HG03565 (cell line): ENCODE measurements at regions not wholly inside any gene's neighbourhood (a gene's known extent, or its start where the extent isn't known, plus 50 kb on each side); places are given as distances from the start of the nearest gene placed in this dataset.
"Not testable (repeated sequence)": the region's sequence is repeated elsewhere in the genome, so short reads cannot be mapped to it uniquely, and the experiment has no call there.

Source experiments
- ATAC-seq: cut with Tn5 transposase; IDR thresholded peaks from one replicate; pipeline ENCODE4 v1.9.1; 2021; ENCODE audit warnings: mild to moderate bottlenecking, moderate library complexity; ENCODE audit not compliant: unreplicated experiment

DNA sequence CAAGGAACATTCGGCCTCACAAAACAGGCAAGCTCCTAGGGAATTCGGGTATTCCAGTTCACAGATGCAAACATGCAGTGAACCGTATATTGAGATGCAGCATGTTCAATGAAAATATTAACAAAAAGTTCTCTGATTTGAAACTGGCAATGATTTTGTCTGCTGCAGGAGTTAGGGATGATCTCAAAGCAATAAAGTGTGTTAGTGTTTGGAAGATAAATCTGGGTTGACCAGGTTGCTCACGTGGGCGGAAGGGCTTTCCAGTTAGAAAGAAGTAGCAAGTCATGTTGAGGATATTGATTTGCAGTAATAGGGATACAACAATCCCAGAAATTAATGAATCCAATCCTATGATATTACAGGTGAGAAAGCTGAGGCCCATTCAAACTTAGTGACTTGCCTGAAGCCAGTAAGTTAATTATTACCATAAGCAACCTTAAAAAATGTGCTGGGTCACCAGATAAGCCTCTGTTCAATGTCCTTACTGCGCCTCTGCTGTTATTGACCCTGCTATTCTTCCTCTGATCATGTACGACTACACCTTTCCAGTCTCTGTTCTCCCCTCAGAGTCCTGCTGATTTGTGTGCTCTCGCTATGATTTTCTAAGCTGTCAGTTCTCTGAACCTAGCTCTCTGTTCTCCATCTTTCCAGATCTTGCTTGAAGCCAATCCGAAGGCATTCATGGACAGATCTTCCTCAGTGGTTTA lies 370.8 kb downstream of the DSEL start:
- ATAC-seq, result no peak

GRCh38 chr18:67144329-67144728 lies 372.2 kb downstream of the DSEL start:
- ATAC-seq, result no peak

GRCh38 chr18:67143028-67143427 lies 373.5 kb downstream of the DSEL start:
- no peak for ATAC-seq

DNA sequence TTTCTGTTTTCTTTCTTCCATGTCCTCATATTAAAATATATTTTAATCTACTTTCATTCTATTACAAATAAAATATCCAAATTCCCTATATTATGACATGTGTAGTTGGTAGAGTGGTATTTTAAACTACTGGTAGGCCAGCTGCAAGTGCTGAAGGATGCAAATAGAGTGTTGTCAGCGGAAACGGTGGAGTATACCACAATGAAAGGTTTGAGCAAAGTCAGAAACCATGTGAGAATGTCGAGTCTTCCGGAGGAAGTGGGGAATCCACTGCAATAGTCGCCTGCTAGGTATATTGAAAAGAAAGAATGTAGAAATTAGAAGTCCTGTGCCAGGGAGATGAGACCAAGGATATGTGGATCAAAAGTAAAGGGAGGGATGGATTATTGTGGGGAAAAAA lies 373.9 kb downstream of the DSEL start:
- ATAC-seq, result no peak

DNA sequence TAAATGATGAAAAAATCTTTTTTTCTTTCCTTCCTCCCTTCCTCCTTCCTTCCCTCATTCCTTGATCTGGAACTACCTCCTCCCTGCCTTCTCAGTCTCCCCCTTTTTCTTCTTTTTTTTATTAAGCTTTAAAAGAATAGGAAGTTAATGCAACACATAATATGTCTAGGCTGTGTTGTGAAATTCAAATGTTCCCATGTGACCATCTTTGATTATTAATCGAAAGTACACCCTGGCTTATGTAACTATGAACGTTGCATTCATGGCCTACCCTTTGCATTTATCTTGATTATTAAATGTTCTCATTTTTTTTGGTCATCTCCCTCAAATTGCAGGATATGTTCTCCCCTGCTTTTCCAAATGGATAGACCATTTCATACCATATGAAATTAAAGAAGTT lies 376.0 kb downstream of the DSEL start:
- no peak for ATAC-seq

DNA sequence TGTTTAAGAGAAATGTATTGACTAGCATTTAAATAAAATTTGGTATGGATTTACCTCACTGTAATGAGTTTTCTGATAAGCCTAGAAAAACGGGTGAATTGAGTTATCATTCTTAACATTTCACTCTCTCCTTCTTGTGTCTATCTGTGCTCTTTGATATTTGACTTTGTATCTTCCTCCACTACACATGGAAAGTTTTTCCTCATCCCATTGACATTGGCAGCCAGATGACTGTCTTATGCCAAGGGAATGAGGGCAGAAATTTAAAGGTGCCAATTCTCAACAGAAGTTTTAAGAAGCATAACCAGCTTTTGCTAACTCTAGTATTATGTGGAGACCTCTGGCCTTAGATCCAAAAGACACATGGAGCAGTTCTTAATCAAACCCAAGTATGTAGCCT lies 376.6 kb downstream of the DSEL start:
- ATAC-seq, result no peak

DNA sequence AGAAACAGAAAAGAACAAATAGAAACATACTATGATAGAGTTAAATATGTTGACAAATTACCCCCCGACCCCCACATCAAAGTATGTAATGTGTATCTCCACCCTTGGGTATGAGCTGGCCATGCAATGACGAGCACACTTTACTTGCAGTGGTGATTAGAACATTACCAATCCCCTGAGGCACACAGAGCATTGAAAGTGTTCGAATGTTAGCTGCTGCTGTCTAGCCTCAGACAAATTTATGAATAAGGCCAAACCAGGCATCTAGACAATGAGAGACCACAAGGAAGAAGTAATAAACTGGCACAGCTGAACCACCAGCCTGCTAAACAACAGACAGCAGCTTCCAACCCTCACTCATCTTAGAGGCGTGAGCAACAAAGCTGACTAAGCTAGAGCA lies 380.5 kb downstream of the DSEL start:
- no peak for ATAC-seq

DNA sequence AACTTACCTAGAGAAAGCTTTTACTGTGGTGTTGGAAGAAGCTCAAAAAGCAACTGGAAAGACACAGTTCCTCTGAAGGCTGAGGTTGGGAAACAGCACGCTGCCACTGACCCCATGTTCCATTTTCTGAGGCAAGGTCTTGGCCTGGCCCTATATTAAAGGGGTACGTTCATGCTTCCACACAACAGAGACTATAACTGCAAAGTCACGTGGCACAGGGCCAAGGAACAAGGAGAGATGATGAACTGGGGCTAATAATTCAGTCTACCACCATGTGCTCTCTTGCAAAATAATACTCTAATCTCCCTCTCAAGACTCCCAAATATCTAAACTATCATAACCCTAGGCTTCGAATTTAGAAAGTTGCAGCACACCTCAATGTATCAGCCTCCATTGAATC lies 381.6 kb downstream of the DSEL start:
- no peak for ATAC-seq

GRCh38 chr18:67133669-67134068 lies 382.9 kb downstream of the DSEL start:
- no peak for ATAC-seq

DNA sequence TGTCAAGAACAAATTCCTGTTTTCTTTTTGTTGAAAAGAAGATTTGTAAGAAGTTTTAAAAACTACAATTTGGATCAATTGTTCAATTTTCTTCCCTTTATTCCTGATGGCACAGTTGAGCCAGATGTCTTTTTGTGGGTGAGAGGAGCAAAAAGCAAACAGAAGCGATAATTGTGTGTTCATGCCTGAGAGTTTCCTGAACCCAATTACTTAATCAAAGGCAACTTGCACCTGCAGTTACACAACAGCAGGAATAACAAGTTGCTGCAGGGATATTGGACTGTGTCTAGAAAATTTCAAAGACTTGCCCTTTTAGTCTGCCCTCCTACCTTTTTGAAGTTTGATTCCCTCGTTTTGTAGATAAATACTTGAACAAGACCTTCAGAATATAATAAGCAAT lies 383.6 kb downstream of the DSEL start:
- ATAC-seq, result no peak

- ATAC-seq, result no peak
Measured at GRCh38 chr18:67131498-67131897, 385.0 kb downstream of the DSEL start.

DNA sequence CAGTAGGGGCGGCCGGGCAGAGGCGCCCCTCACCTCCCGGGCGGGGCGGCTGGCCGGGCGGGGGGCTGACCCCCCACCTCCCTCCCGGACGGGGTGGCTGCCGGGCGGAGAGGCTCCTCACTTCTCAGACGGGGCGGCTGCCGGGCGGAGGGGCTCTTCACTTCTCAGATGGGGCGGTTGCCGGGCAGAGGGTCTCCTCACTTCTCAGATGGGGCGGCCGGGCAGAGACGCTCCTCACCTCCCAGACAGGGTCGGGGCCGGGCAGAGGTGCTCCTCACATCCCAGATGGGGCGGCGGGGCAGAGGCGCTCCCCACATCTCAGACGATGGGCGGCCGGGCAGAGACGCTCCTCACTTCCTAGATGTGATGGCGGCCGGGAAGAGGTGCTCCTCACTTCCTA lies 389.8 kb downstream of the DSEL start:
- not testable (repeated sequence) for ATAC-seq

DNA sequence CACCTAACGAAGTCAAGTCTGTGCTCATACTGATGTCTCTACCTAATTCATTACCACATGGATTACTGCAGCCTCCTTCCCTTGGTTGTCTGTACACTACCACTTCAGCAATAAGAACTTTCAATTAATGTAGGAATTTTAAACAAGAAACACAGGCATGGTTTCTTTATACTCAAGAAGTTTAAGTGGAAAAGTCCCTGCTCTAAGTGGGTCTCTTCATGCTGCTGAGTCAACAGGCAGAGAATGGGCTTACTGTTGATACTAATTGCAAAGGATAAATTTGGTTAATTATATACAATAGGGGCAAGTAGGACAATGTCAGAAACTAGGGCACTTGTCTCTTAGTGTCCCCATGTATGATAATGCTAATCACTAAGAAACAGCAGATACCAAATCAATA lies 392.6 kb downstream of the DSEL start:
- no peak for ATAC-seq

GRCh38 chr18:67117804-67118203 lies 398.7 kb downstream of the DSEL start:
- no peak for ATAC-seq

GRCh38 chr18:67109535-67109934 lies 407.0 kb downstream of the DSEL start:
- ATAC-seq, result no peak

DNA sequence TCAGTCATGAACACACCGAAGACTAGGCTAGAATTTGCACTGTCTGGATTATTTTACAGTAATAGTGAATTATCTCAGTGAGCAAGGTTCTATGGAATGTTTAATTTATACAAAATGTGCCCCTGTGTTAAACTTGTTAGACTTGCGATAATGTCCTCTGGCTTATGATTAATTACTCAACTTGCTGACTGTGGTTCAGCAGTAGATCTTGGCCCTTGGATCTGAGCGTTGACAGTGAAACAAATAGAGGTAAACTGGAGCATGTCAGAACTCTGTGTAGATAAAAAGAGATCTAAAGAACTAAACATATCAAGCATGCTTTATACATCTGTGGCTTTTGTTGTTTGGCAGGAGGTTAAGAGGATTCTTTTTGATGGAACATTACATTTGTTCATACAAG lies 407.6 kb downstream of the DSEL start:
- ATAC-seq, result no peak

- peak; percentile 93 for ATAC-seq
Measured at GRCh38 chr18:67104700-67105284, 411.7 kb downstream of the DSEL start.

- no peak for ATAC-seq
Measured at GRCh38 chr18:67094123-67094522, 422.4 kb downstream of the DSEL start.

- ATAC-seq, result no peak
Measured at GRCh38 chr18:67092141-67092540, 424.4 kb downstream of the DSEL start.

DNA sequence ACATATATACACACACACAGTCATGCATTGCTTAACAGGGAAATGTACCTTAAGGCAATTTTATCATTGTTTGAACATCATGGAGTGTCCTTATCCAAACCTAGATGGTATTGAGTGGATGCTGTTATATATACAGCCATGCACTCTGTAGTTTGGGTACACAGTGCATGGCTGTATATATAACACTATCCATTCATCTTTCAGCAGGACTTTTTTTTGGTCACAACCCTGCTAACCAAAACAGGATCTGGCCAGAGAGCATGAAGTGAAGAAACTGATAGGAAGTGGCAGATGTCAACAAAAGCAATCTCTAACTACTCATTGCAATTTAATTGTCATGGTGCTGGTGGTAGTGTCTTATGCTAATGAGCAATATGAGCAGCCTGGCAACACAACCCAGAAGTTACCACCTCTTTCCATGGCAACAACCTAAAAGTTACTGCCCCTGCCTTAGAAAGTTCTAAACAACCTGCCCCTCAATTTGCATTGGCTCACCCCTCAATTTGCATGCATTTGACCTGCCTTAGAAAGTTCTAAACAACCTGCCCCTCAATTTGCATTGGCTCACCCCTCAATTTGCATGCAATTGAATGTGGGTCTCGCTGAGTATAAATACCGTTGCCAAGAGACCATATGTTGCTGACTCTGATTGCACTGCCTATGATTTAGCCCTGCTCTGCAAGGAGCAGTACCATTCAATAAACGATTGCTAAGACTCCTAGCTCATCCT lies 434.9 kb downstream of the DSEL start:
- ATAC-seq, result no peak

GRCh38 chr18:67080601-67081000 lies 435.9 kb downstream of the DSEL start:
- no peak for ATAC-seq

DNA sequence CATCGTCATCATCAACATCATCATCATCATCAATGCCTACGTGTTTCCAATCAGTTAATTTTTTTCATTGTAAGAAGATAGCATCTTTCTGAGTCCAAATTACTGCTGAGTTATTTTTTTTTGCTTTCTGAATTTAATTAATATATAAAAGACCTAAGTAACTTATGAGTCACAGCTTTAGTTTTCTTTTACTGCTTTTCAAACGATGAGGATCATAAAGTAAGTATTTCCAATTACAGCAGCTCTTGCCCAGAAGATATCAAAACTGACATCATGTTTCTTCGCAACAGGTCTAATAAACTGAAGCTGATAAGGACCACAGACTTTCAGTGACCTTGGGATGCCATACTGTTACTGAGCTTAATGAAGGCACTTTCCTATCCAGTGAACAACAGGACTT lies 442.2 kb downstream of the DSEL start:
- no peak for ATAC-seq
